SKM-1 (cell line): ENCODE measurements at regions not wholly inside any gene's neighbourhood (a gene's known extent, or its start where the extent isn't known, plus 50 kb on each side); places are given as distances from the start of the nearest gene placed in this dataset.
"Not testable (repeated sequence)": the region's sequence is repeated elsewhere in the genome, so short reads cannot be mapped to it uniquely, and the experiment has no call there.

Source experiments
- DNase-seq: peaks from one replicate; lab custom pipeline; 2025; ENCODE audit not compliant: unreplicated experiment; lab: John Stamatoyannopoulos, UW

DNA sequence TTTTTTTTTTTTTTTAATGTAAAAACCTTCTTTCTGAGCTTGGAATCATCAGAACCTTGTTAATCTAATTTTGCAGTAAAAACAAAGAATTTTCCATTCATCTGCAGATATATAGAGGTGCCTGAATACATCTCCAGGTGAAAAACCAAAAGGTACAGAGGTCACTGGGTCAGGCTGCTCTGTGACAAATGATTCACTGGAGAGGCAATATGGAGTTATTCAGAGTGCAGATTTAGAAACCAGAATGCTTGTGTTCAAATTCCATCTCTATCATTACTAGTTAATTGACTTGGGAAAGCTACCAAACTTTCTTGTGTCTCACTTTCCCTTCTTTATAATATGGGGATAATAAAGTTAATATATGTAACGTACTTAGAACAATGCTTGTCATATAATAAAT is 51.5 kb upstream of the C1orf53 start:
- DNase-seq, result no peak

DNA sequence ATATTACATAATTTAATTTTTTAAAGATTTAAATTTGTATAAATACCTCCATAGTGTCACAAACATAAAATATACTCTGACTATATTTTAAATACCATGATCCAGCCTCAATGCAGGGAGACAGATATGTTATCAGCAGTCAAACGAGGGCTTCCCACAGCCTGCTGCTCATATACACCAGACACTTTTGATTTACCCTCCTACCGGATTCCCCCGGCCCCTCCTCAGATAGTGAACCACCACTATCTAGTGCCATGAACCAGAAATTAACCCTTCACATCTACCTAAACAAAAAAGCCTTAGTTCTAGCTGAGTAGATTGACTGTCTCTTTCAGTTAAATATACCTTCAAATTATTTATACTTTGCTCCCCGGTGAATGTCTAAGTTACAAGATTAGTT is 52.4 kb upstream of the C1orf53 start:
- no peak for DNase-seq

DNA sequence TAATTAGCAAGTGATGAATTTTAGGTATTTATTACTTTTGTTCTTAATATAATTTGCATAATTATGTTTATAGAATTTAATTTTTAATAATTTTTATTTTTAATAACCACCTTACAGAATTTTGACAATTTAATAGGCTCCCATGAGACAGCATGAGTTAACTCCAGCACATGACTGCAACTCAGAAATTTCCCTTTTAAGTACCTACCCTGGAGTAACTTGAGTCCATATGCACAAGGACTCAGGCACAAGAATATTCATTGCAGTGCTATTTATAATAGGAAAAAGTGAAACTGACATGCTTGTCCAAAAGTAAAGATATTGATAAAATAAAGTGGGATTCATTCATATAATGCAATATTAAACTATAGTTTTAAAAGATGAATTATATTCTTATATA is 54.1 kb upstream of the C1orf53 start:
- DNase-seq, result no peak

DNA sequence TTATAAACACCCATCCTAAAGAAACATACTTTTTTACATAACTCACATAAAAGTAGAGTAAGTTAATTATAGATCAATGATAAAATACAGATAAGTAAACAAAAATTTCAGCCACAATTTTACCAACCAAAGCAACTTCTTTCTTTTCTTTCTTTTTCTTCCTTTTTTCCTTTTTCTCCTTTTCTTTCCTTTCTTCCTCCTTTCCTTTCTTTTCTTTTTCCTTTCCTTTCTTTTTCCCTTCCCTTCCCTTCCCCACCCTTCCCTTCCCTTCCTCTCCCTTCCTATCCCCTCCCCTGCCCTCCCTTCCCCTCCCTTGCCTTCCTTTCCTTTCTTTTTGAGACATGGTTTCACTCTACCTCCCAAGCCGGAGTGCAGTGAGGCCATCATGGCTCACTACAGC is 56.5 kb upstream of the C1orf53 start:
- no peak for DNase-seq

DNA sequence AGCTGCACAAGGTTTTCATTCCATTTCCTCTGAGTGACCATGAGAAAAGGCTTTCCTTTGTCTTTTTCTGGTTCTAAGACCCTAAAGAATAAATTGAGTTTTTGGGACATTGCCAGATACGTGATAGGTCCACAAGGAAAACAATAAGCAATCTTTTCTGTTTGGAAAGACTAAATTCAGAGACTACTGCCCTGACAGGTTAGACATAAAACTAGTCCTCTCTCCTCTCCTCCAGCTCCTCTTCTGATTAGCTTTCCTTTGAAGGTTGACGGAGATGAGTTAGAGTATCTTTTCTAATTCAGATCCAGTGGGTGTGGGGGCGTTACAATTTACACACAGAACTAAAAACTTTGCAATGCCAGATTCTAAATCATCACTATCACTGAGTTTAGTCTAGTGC is 57.8 kb upstream of the C1orf53 start:
- DNase-seq, result no peak

DNA sequence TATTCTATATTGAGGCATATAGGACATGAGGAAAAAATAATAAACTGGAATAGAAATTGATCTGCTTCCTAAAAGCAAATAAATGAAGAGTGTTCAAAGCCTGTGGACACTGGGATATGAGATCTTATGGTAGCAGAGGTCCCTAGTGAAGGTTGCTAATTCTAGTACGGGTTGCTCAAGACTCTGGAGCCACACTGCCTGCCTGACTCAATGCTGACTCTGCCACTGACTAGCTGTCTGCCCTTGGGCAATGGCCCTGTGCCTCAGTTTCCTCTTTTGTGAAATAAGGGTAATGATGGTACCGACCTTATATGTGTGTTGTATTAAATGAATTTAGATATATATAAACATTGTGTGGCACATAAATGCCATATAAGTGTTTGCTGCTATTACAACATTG is 59.0 kb upstream of the C1orf53 start:
- DNase-seq, result peak; percentile 47

DNA sequence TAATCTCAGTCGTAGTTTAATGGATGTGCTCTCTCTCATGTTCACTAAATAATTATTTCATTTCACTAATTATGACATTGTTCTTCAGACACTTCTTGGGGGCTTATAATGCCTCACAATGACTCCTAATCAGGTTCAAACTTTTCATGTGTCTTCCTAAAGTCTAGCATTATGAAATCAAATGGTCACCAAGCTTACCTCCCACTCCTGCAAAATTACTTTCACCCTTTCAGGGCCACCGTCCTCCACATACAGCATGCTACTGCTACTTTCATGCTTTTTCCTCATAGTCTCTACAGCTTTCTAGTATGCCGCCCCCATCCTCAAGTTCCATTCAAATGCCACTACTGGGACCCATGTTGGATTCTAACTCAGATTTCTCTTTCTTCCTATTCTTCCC is 59.8 kb upstream of the C1orf53 start:
- DNase-seq, result no peak

DNA sequence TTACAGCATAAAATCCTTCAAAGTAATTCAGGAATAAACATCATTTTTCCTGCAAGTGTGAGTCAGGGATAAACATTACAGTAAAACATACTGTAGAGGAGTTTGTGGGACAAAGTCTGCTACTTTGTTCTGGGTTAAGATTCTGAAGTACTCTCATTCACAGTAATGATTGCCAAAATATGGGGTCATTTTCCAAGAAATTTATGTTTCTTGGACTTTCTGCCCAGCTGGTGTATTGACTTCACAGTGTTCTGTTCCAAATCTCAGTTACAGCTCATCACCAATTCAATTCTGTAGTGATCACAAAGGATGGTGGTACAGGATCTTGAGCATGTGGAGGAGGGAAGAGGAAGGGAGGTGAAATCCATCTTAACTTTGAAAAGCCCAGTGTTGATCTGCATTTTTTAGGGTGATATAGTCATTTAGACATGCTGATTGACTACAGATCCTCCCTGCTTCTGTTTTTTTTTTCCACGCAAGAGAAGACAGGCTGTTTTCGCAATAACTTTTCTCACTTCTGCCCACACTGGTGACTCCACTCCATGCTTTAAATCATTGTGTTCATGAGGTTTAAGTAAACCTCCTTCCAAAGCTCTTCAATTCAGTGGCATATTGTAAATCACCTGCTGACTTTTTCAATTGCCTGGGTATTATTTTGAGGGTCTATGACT is 60.4 kb upstream of the C1orf53 start:
- peak; percentile 38 for DNase-seq

DNA sequence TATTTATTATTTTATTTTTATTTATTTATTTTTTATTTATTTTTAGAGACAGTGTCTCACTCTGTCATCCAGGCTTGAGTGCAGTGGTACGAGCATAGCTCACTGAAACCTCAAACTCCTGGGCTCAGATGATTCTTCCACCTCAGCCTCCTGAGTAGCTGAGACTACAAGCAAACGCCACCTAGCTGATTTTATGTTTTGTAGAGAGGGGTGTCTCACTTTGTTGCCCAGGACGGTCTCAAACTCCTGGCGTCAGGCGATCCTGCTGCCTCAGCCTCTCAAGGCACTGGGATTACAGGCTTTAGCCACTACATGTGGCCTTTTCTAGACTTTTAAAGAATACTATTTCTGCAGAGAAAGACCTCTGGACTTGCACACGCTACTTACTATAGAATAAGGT is 61.3 kb upstream of the C1orf53 start:
- DNase-seq, result no peak

DNA sequence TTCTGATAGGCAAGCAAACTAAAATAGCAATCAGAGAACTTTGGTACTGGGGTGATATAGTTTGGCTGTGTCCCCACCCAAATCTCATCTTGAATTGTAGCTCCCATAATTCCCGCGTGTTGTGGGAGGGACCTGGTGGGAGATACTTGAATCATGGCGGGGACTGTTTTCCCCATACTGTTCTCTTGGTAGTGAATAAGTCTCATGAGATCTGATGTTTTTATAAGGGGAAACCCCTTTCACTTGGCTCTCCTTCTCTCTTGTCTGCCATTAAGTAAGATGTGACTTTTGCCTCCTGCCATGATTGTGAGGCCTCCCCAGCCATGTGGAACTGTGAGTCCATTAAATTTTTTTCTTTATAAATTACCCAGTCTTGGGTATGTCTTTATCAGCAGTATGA is 62.6 kb upstream of the C1orf53 start:
- DNase-seq, result not testable (repeated sequence)

DNA sequence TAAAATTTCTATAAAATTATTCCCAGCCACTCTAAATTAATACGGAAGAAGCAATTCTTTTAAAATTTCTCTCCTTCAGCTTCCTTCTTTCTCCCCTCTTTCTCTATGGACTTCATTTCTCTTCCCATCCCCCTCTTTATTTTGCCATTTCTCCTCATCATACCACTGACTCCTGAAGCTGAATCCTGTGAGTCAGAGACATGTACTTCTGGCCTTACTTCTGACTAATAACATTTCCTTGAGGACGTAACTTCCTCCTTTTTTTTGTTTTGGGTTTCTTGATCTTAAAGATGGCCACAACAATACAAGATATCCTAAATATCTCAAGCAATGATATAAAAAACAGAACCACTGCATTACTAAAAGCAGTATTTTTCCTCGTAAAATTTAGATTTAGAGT is 63.6 kb upstream of the DENND1B start:
- DNase-seq, result peak; percentile 21

DNA sequence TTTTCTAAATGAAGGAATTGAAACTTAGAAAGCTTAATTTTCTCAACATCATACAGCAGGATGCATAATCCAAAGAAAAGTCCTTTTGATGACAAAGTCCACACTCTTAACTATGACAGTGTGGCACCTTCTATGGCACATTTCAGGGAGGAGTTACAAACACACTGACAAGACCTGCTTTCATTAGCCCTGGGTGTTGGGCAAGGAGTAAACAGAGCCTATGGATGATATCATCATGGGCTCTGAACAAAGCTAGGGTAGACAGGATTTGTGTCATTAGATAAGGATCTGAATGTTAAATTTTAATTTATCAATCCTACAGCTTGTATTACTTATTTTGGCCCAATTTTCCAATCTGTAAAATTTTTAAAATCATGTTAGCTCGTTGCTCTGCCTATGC is 62.6 kb upstream of the DENND1B start:
- no peak for DNase-seq

DNA sequence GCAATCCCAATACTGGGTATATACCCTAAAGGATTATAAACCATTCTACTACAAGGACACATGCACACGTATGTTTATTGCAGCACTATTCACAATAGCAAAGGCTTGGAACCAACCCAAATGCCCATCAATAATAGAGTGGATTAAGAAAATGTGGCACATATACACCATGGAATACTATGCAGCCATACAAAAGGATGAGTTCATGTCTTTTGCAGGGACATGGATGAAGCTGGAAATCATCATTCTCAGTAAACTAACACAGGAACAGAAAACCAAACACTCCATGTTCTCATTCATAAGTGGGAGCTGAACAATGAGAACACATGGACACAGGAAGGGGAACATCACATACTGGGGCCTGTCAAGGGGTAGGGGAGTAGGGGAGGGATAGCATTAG is 61.1 kb upstream of the DENND1B start:
- not testable (repeated sequence) for DNase-seq

DNA sequence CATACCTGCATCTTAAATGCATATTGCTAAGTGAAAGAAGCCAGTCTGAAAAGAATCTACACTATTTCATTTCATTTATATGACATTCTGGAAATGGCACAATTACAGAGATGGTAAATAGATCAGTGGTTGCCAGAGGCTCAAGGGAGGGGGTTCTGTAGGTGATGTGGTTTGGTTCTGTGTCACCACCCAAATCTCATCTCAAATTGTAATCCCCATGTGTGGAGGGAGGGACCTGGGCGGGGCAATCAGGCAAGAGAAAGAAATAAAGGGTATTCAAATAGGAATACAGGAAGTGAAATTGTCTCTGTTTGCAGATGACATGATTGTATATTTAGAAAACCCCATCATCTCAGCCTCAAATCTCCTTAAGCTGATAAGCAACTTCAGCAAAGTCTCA is 53.7 kb upstream of the DENND1B start:
- DNase-seq, result not testable (repeated sequence)

DNA sequence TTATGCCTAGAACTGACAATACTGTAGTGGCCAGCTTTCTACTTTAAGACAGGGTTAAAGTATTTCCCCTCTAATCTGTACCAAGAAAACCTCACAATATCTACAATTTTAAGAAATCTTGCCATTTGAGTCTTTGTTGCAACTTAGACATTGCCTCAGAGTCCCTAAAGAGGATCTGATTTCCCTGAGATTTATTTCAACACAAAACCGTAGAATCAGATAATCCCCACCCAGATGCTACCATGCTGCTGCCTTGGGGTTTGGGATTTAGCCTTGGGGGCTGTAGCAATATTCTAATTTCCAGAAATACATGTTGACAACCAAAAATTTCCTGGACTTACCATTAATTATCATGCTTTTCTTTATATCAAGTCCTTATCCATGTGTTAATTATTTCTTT is 50.3 kb upstream of the DENND1B start:
- no peak for DNase-seq
